Vagina (tissue), 2 donors: ENCODE measurements at regions not wholly inside any gene's neighbourhood (a gene's known extent, or its start where the extent isn't known, plus 50 kb on each side); places are given as distances from the start of the nearest gene placed in this dataset.

Experiments used
- DNase-seq, 2 donors: peaks; one replicate each; pipeline ENCODE4 v3.0.0-alpha.2; 2017; ENCODE audit errors: extremely low spot score in 2 of 2
- H3K27ac ChIP-seq: fragments of 200-600 bp; sonication (generic); one replicate; pipeline ENCODE4 v1.5.1; 2019
- H3K27me3 ChIP-seq: fragments of 200-600 bp; sonication (generic); one replicate; pipeline ENCODE4 v1.5.1; 2019
- H3K36me3 ChIP-seq, 2 donors: fragments of 200-600 bp; sonication (generic); one replicate each; pipeline ENCODE4 v1.5.1; 2017 to 2019
- H3K4me1 ChIP-seq: fragments of 200-600 bp; sonication (generic); one replicate; pipeline ENCODE4 v1.5.1; 2019
- H3K4me3 ChIP-seq, 2 donors: fragments of 200-600 bp; sonication (generic); 1 replicate in 1 of 2; 2 replicates in 1 of 2; pipeline ENCODE4 v1.5.1; 2016 to 2019
- H3K9me3 ChIP-seq: fragments of 200-600 bp; sonication (generic); one replicate; pipeline ENCODE4 v1.5.1; 2019
- CTCF ChIP-seq, 3 experiments: fragments of 450-650 bp in 2 of 3; fragments of 200-600 bp in 1 of 3; sonication (generic) in 1 of 3; IDR thresholded peaks; one replicate each; pipeline ENCODE4 v1.5.1; 2017 to 2019; ENCODE audit warnings: antibody characterized with exemption in 3 of 3, mild to moderate bottlenecking in 2 of 3, moderate library complexity in 2 of 3
- POLR2A ChIP-seq, 2 donors: fragments of 450-650 bp; IDR thresholded peaks; one replicate each; pipeline ENCODE4 v1.6.1; 2017; ENCODE audit warnings: antibody characterized with exemption in 2 of 2, mild to moderate bottlenecking in 2 of 2, moderate library complexity in 2 of 2
- POLR2AphosphoS5 ChIP-seq, 2 donors: sonication (generic); formaldehyde crosslinking; IDR thresholded peaks; one replicate each; pipeline ENCODE4 v1.9.0; 2017; ENCODE audit warnings: antibody characterized with exemption in 2 of 2, mild to moderate bottlenecking in 2 of 2, low read depth in 1 of 2; ENCODE audit not compliant: insufficient read depth in 1 of 2
- intact Hi-C: fragments of 100-400 bp; cut with DNase I; formaldehyde crosslinking; loops from one replicate; pipeline ENCODE4 v1.15.1; 2023

DNA sequence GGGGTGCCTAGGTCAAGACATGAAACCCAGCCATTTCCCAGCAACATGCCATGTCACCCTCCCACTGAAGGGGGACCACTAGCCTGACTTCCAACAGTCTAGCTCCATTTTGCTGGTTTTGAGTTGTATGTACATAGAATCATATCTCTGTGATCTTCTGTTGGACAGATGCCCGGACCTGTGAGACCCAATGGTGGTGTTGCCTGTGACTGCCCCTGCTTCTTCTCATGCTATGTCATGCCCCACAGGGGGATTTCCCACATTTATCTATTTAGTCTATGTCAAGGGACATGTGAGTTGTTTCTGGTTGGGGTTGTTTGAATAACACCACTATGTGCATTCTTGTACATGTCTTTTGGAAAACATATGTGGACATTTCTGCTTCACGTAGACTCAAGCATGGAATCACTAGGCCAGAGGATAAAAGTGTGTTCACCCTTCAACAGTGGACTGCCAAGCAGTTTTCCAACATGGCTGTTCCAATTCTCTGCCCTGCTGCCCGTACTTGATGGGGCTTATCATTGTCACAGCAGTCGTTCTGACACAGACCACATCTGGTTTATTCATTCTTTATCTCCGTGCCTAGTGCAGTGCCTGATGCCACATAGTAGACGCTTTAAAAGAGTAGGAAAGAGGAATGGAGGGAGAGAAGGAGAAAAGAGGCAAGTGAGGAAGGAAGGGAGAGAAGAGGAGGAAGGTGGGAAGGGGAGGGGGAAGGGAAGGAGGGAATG is 114.4 kb downstream of the TPRA1 start:
- no peaks in the 10 kb centered on the region for H3K36me3 ChIP-seq
- intact Hi-C loops, result no loop called here
- no peaks in the 10 kb centered on the region for H3K4me1 ChIP-seq
- H3K9me3 ChIP-seq, result no peaks in the 10 kb centered on the region
- H3K4me3 ChIP-seq, result no peak overlapping the region
- DNase-seq, result no peak
- TF ChIP-seq POLR2AphosphoS5 (IDR thresholded peaks at IDR 0.05; ENCODE audit: insufficient read depth in 1 of 2, low read depth in 1 of 2), result no peak
- TF ChIP-seq CTCF (IDR thresholded peaks at IDR 0.05), result no peak
- no peak for TF ChIP-seq POLR2A (IDR thresholded peaks at IDR 0.05)
- H3K27me3 ChIP-seq, result no peaks in the 10 kb centered on the region
- no peak overlapping the region for H3K27ac ChIP-seq

DNA sequence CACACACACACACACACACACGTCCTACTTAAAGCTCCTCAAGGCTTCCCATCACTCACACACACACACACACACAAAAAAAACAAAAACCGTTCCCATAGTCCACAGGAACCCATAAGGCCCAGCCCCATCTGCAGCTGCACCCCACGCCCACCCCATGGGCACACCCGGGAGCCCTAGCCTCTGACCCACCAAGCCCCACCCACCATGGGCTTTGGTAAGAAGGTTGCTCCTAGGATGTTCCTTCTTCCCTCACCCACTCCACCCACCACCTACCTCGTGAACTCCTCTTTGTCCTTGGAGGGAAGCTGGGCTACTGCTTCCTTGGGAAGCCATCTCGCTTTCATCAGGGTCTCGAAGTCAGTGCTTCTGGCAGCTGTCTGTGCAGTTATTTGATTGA is 115.1 kb downstream of the TPRA1 start:
- no peaks in the 10 kb centered on the region for H3K27me3 ChIP-seq
- no peaks in the 10 kb centered on the region for H3K36me3 ChIP-seq
- no peak overlapping the region for H3K4me3 ChIP-seq
- intact Hi-C loops, result no loop called here
- H3K9me3 ChIP-seq, result no peaks in the 10 kb centered on the region
- no peaks in the 10 kb centered on the region for H3K4me1 ChIP-seq
- no peak overlapping the region for H3K27ac ChIP-seq
- TF ChIP-seq CTCF (IDR thresholded peaks at IDR 0.05) (no peak), POLR2A (IDR thresholded peaks at IDR 0.05) (no peak), POLR2AphosphoS5 (IDR thresholded peaks at IDR 0.05; ENCODE audit: insufficient read depth in 1 of 2, low read depth in 1 of 2) (no peak)
- DNase-seq, result no peak

- intact Hi-C loops, result no loop called here
- no peak for TF ChIP-seq CTCF (IDR thresholded peaks at IDR 0.05)
- TF ChIP-seq POLR2A (IDR thresholded peaks at IDR 0.05), result no peak
- TF ChIP-seq POLR2AphosphoS5 (IDR thresholded peaks at IDR 0.05; ENCODE audit: insufficient read depth in 1 of 2, low read depth in 1 of 2), result no peak
- H3K4me1 ChIP-seq, result no peaks in the 10 kb centered on the region
- no peak overlapping the region for H3K4me3 ChIP-seq
- no peaks in the 10 kb centered on the region for H3K27me3 ChIP-seq
- no peak overlapping the region for H3K27ac ChIP-seq
- no peaks in the 10 kb centered on the region for H3K36me3 ChIP-seq
- no peaks in the 10 kb centered on the region for H3K9me3 ChIP-seq
- DNase-seq, result no peak
Measured at GRCh38 chr3:127473244-127474024, 117.1 kb downstream of the TPRA1 start.

GRCh38 chr3:127472506-127472905 is 118.0 kb downstream of the TPRA1 start:
- H3K27ac ChIP-seq, result no peak overlapping the region
- H3K36me3 ChIP-seq, result no peaks in the 10 kb centered on the region
- no peak overlapping the region for H3K4me3 ChIP-seq
- TF ChIP-seq CTCF (IDR thresholded peaks at IDR 0.05) (no peak), POLR2A (IDR thresholded peaks at IDR 0.05) (no peak), POLR2AphosphoS5 (IDR thresholded peaks at IDR 0.05; ENCODE audit: insufficient read depth in 1 of 2, low read depth in 1 of 2) (no peak)
- intact Hi-C loops, result no loop called here
- no peak for DNase-seq
- no peaks in the 10 kb centered on the region for H3K27me3 ChIP-seq
- H3K9me3 ChIP-seq, result no peaks in the 10 kb centered on the region
- no peaks in the 10 kb centered on the region for H3K4me1 ChIP-seq

GRCh38 chr3:127471142-127471541 is 119.4 kb downstream of the TPRA1 start:
- no peaks in the 10 kb centered on the region for H3K36me3 ChIP-seq
- no peaks in the 10 kb centered on the region for H3K4me1 ChIP-seq
- no peaks in the 10 kb centered on the region for H3K9me3 ChIP-seq
- no peak overlapping the region for H3K27ac ChIP-seq
- no peak for DNase-seq
- no peaks in the 10 kb centered on the region for H3K27me3 ChIP-seq
- TF ChIP-seq POLR2AphosphoS5 (IDR thresholded peaks at IDR 0.05; ENCODE audit: insufficient read depth in 1 of 2, low read depth in 1 of 2) (no peak), POLR2A (IDR thresholded peaks at IDR 0.05) (no peak), CTCF (IDR thresholded peaks at IDR 0.05) (no peak)
- intact Hi-C loops, result no loop called here
- H3K4me3 ChIP-seq, result no peak overlapping the region
